K562 (cell line): ENCODE measurements at regions not wholly inside any gene's neighbourhood (a gene's known extent, or its start where the extent isn't known, plus 50 kb on each side); places are given as distances from the start of the nearest gene placed in this dataset.

ENCODE experiments used
- JUND ChIP-seq, 2 experiments: IDR thresholded peaks; 2 replicates in 1 of 2; 3 replicates in 1 of 2; pipeline ENCODE4 v1.6.1; 2011; ENCODE audit warnings: borderline replicate concordance in 2 of 2, low read depth in 2 of 2, low read length in 2 of 2, improper control_type of control experiment in 1 of 2, missing biosample characterization in 1 of 2, missing genetic modification characterization in 1 of 2, missing genetic modification reagents in 1 of 2
- PHF21A ChIP-seq: fragments of 450-650 bp; IDR thresholded peaks from 2 replicates; pipeline ENCODE4 v1.6.1; 2017; ENCODE audit warnings: low read depth, borderline replicate concordance
- RBM14 ChIP-seq: fragments of 200-400 bp; formaldehyde crosslinking; IDR thresholded peaks from 2 replicates; pipeline ENCODE4 v1.6.1; 2018; ENCODE audit warnings: low read depth, mild to moderate bottlenecking, low read length, moderate library complexity, borderline replicate concordance; ENCODE audit not compliant: insufficient read depth
- SIRT6 ChIP-seq: IDR thresholded peaks from one replicate; pipeline ENCODE4 v1.6.1; 2012; ENCODE audit warnings: low read depth, mild to moderate bottlenecking, control low read depth, inconsistent platforms, low read length, moderate library complexity
- SRSF7 ChIP-seq: fragments of 200-400 bp; formaldehyde crosslinking; optimal IDR thresholded peaks from 2 replicates; pipeline ENCODE3; 2017; ENCODE audit warnings: mild to moderate bottlenecking, low read depth, low read length
- TOE1 ChIP-seq, 2 experiments: fragments of 450-650 bp in 1 of 2; sonication (generic) in 1 of 2; formaldehyde crosslinking in 1 of 2; IDR thresholded peaks; 2 replicates each; pipeline versions ENCODE4 v1.7.1 to v1.8.0; 2016 to 2022; ENCODE audit warnings: borderline replicate concordance in 2 of 2, mild to moderate bottlenecking in 2 of 2, antibody characterized with exemption in 1 of 2, inconsistent platforms in 1 of 2, low read depth in 1 of 2, missing genetic modification reagents in 1 of 2, moderate library complexity in 1 of 2
- ZNF717 ChIP-seq: fragments of 250-450 bp; sonication (Bioruptor Pico); IDR thresholded peaks from 2 replicates; pipeline ENCODE4 v1.5.0; 2021
- TF ChIP-seq, protein P1 (sequence below): fragments of 450-650 bp; IDR thresholded peaks from 2 replicates; pipeline ENCODE4 v1.6.1; 2017; ENCODE audit warnings: mild to moderate bottlenecking, moderate library complexity
- TF ChIP-seq, protein P2 (sequence below): fragments of 250-450 bp; sonication (Bioruptor Pico); IDR thresholded peaks from 2 replicates; pipeline ENCODE4 v1.9.0; 2021; ENCODE audit warnings: mild to moderate bottlenecking, inconsistent platforms

DNA sequence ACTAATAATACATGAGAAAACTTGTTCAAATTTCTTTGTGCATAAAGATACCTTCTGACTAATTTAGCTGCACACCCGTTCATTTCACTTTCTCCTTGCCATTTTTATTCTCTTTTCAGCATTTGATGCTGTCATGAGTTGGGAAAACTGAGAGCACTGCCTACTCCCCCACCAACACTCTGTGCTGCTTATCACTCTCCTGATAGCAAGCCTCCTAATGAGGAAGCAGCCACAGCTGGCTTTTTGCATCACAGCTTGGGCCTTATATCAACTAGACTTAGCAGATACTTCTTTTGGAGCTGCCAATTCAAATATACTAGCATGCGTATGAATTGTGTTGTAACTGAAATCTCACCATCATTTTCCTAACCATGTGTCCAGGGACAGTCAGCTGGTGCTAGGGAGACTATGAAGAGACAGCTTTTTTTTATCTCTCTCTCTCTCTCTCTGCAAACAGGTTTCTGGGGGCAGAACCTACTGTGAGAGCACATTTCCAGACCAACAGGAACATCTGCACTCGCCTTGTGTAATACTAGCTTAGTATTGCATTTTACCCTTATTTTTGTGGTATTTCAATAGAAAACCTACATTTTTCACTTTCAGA lies 699.0 kb downstream of the KHDRBS2 start (continued):
- TF ChIP-seq, protein P1, sequence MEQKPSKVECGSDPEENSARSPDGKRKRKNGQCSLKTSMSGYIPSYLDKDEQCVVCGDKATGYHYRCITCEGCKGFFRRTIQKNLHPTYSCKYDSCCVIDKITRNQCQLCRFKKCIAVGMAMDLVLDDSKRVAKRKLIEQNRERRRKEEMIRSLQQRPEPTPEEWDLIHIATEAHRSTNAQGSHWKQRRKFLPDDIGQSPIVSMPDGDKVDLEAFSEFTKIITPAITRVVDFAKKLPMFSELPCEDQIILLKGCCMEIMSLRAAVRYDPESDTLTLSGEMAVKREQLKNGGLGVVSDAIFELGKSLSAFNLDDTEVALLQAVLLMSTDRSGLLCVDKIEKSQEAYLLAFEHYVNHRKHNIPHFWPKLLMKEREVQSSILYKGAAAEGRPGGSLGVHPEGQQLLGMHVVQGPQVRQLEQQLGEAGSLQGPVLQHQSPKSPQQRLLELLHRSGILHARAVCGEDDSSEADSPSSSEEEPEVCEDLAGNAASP: no peak
- no peak for TF ChIP-seq ZNF717
- TF ChIP-seq SRSF7: no peak
- TF ChIP-seq, protein P2, sequence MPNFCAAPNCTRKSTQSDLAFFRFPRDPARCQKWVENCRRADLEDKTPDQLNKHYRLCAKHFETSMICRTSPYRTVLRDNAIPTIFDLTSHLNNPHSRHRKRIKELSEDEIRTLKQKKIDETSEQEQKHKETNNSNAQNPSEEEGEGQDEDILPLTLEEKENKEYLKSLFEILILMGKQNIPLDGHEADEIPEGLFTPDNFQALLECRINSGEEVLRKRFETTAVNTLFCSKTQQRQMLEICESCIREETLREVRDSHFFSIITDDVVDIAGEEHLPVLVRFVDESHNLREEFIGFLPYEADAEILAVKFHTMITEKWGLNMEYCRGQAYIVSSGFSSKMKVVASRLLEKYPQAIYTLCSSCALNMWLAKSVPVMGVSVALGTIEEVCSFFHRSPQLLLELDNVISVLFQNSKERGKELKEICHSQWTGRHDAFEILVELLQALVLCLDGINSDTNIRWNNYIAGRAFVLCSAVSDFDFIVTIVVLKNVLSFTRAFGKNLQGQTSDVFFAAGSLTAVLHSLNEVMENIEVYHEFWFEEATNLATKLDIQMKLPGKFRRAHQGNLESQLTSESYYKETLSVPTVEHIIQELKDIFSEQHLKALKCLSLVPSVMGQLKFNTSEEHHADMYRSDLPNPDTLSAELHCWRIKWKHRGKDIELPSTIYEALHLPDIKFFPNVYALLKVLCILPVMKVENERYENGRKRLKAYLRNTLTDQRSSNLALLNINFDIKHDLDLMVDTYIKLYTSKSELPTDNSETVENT (CRISPR knock-in tag): no peak
- TF ChIP-seq PHF21A: no peak
- no peak for TF ChIP-seq JUND (IDR thresholded peaks at IDR 0.05; ENCODE audit: borderline replicate concordance, low read depth, low read length)
- no peak for TF ChIP-seq JUND (tag; IDR thresholded peaks at IDR 0.05; ENCODE audit: borderline replicate concordance, low read depth, low read length)
- TF ChIP-seq TOE1 (IDR thresholded peaks at IDR 0.05; ENCODE audit: borderline replicate concordance): no peak
- TF ChIP-seq TOE1 (CRISPR knock-in tag; IDR thresholded peaks at IDR 0.05; ENCODE audit: borderline replicate concordance, low read depth): no peak
- no peak for TF ChIP-seq SIRT6
- no peak for TF ChIP-seq RBM14
